Activated CD4-positive, CD25-positive, alpha-beta regulatory T cell treated with anti-CD3 and anti-CD28 coated beads, Interleukin-2, amount 50 U/mL, for 16 hours (primary cell): ENCODE measurements at regions not wholly inside any gene's neighbourhood (a gene's known extent, or its start where the extent isn't known, plus 50 kb on each side); places are given as distances from the start of the nearest gene placed in this dataset.

Experiments
- DNase-seq: peaks from one replicate; pipeline ENCODE4 v3.0.0-alpha.2; 2020; ENCODE audit warnings: low read depth, low spot score

DNA sequence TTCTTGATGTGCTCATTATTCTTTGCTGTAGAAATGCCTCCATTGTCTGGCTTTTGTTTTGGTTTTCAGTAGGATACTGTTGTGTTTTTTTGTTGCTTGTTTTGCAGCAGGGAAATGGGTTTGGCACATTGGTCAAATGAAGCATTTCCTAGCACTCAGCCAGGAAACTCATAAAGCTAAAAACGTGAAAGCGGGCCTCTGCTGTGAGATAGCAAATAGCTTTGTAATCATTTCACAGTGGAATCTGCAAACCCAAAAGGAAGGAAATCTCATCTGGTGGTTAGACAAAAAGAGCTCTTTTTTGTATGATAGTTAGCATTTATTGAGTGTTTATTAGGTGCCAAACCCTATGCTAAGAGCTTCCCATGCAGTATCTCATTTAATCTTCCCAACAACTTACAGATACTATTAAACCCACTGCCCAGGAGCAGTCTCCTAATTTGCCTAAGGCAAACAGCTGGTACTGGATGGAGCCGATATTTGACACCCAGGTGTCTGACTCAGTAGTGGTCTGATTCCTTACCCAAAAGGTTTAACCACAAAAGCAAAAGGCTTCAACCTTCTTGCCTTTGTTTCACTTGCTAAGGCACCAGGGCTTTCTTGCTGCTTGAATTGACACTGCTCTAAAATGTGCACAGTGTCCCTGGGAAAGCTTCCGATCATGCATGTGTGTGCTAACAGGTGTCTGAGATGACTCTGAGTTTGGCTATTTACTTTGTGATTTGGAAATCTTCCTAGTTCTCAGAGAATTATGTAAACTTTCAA lies 527.9 kb upstream of the MDFIC2 start:
- DNase-seq: no peak

- DNase-seq: no peak
Measured at GRCh38 chr3:70833239-70833960, 521.0 kb upstream of the MDFIC2 start.

DNA sequence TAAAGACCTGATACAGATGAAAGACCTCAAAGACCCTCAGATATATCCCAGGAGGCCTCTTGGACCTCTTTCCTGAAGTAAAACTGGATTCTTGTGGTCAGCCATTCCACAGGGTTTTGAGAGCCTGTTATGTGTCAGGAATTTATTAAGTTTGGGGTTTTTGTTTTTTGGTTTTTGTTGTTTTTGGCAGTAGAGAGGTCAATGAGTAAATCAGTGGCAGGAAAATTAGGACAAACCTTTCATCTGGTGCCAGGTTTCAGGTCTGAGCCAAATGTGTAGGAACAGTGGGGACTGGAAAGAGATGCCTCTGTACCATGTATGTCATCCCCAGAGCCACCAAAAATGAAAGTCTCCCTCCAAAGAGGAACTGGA lies 520.4 kb upstream of the MDFIC2 start:
- DNase-seq: no peak

DNA sequence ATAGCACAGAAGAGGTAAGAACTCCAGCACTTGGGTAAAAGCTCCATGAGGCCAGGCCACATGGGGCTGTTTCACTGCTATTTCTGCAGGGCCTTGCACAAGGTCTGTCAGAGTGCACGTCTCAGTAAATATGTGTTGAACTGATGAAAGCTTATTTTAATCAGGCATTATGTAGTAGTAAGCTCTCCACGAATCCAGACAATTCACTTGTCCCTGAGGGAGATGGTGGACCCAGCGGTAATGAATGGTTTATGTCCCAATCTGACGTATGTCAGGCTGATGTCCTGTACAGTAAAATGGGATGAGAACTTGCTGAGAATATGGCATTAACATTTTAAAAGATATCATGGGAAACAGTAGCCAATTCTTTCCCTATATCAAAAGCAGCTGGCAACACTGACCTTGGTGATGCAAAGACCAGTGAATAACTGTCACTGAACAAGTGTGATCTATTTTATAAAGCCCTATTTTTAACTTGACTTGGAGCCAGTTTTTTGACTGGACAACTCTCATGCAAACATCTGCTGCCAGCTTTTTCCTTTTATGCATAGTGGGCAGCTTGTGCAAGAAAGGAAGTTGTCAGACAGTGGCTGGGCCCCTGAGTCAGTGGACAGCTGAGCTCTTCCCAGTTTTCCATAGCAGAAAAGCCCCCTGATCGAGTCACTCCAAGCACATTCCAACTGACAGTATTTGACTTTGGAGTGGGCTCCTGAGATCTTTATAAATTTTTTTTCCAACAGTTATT lies 519.8 kb upstream of the MDFIC2 start:
- no peak for DNase-seq

GRCh38 chr3:70829092-70829491 lies 516.7 kb upstream of the MDFIC2 start:
- no peak for DNase-seq

GRCh38 chr3:70824773-70825172 lies 512.3 kb upstream of the MDFIC2 start:
- DNase-seq: no peak

DNA sequence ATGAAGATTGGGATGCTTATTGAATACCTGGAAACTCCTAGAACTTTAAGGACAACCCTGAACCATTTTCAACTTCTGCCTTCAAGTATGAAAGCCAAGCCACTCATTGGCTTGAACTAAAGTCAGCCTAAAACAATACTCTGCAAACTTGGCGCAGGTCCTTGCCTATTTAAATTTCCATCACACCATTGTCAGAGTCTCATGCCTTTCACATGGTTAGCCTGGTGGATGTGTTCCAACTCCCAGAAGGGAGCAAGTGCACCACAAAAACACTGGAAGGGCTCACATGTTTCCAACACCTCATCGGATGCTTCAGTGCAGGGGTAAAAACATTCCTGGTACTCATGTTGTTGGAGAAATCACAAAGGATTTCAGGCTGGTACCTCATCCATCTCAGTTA lies 511.6 kb upstream of the MDFIC2 start:
- DNase-seq: no peak

- no peak for DNase-seq
Measured at GRCh38 chr3:70823622-70824021, 511.2 kb upstream of the MDFIC2 start.

DNA sequence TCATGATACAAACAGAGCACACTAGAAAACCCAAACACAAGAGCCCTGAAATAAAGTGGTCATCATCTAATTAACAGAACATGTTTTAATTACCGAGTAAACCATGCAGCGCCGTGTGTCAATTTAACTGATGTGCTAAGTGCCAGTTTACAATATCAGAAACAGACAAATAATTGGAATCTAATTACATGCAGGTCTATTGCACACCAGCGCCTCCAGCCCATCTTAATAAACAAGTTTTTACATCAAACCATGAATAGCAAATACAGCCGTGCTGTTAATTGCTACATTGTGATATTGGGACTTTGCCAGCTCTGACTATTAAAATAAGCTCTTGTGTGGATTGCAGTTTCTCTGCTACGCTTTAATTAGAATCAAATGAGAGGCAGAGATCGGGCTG lies 510.2 kb upstream of the MDFIC2 start:
- no peak for DNase-seq

DNA sequence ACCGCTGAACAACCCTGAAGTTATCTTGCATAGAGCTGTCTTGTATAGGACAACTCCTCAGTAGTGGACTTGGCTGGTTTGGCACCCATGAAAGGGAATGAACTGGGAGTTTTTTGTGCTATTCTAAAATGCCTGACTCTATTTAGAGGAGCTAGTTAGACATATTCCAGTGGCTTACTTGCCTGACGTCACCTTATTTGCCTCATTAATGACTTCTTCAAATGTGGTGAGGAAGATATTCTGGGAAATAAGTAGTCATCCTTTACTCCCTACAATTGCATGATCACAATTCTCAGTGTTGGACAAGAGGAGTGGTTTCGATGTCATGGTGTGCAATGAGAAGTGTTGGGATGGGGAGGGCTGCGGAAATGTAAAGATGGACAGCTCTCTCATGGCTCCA lies 509.2 kb upstream of the MDFIC2 start:
- DNase-seq: no peak

- no peak for DNase-seq
Measured at GRCh38 chr3:70820397-70820796, 508.0 kb upstream of the MDFIC2 start.

DNA sequence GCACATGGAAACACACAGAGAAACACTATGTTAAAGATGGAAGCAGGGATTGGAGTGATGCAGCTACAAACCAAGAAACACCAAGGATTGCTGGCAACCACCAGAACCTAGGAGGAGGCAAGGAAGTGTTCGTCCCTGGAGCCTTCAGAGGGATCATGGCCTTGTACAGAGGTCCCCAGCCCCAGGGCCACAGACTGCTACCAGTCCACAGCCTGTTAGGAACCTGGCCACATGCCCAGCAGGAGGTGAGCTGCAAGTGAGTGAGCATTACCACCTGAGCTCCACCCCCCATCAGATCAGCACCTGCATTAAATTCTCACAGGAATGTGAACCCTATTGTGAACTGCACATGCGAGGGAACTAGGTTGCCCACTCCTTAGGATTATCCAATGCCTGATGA lies 505.7 kb upstream of the MDFIC2 start:
- no peak for DNase-seq

- no peak for DNase-seq
Measured at GRCh38 chr3:70816346-70816745, 503.9 kb upstream of the MDFIC2 start.

GRCh38 chr3:70815817-70816216 lies 503.4 kb upstream of the MDFIC2 start:
- no peak for DNase-seq

DNA sequence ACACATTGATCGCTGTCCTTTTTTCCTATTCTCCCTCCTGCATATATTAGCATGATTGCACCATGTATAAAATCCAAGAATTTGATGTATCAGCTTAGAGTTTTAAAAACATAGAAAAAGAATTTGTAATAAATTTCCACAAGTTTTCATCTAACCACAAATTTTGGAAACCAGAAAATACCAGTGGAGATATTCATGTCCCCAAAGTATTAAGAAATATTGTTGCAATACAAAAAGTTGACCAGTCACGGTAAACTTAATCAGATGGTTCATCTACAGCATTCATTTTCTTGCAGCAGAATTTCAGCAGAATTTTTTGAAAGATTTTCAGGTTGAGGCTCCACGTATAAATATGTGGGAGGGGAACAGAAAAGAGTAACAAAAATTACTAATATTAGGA lies 500.9 kb upstream of the MDFIC2 start:
- no peak for DNase-seq

GRCh38 chr3:70811880-70812279 lies 499.4 kb upstream of the MDFIC2 start:
- no peak for DNase-seq

GRCh38 chr3:70808881-70809280 lies 496.4 kb upstream of the MDFIC2 start:
- no peak for DNase-seq

GRCh38 chr3:70806556-70806955 lies 494.1 kb upstream of the MDFIC2 start:
- no peak for DNase-seq

DNA sequence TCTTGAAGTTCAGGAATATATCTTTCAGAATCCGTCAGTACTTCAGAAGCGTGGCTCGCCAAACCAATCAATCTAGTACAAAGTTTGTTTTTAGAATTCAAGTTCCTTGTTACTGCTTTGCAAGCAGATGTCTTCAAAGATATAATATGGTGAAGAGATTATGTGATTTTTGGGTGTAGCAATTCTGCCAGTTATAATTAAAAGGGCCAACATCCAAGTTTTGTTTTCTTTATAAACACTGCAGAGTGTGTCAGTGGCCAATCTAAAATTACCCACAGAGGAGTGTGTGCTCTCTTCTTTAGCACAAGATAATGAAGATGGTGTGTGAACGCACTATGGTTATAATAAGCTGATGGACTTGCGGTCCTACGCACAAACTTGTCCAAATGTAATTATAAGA lies 493.6 kb upstream of the MDFIC2 start:
- DNase-seq: no peak

DNA sequence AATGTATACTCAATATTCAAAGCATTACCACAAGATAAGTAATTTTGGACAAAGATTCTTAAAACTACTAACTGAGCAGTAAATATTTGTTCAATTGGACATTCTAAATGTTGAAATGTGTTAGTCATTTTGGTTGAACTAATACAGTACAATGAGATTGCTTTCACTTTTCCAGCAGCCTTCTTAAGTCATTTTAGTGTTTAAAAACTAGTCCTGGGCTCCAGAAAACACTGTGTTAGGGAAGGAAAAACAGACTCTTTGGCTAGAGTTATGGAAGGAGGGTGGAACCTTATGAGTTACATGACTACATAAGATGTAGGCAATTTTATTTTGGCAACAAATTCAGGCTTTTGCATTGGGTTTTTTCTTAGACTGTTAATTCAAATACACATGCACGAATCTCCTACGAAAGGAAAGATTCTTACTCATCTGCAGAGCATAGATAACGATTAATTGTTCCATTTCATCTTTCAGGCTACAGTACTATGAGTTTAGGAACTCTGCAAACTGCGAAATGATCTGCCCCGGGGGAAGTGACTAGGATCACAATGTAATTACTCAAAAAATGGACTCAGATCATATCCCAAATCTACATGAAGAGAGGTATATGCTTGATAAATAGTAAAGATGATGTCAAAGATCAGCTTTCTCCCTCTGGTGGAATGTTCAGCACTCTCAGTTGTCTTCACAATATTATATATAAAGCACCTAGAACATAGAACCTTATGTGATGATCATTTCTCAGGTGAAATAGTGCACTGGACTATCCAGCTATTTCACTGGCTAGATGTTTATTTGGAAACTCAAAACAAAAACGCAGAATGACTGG lies 492.8 kb upstream of the MDFIC2 start:
- no peak for DNase-seq

GRCh38 chr3:70803891-70804290 lies 491.5 kb upstream of the MDFIC2 start:
- DNase-seq: no peak

DNA sequence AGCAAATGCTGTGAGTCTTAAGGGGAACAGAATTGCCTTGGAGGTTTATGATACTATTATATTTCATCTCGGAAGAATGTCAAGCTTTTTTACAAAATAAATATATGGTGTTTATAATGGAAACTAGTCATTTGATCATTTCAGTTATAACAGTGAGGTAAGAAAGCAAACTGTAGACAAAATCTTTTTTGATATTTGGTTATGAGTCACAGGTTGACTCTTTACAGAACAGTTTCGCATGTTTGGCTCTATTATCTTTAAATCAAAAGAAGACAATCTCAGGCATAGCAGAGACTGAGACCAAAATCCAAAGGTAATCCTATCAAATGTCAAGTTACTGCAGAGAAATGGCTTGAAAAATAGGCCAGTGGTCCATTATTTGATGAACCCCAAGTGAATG lies 490.9 kb upstream of the MDFIC2 start:
- DNase-seq: no peak
